ENCODE measurements at regions not wholly inside any gene's neighbourhood (a gene's known extent, or its start where the extent isn't known, plus 50 kb on each side); places are given as distances from the start of the nearest gene placed in this dataset.

DNA sequence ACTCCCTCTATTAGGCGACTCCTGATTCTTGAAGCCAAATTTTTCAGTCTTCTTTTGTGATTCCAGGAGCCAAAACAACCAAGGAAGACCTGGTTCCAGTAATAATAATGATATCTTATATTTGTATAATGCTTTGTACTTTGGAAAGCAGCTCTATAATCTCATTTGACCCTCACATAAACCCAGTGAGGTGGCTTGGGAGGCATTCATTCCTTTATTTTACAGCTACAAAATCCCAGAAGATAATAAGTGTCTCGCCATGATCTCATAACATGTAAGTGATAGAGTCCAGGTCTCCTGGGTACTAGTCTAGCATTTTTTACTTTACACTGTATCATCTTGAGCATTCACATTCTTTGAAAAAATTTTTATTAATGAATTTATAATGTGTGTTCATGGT is 143.1 kb downstream of the ACTBL2 start:
- TF ChIP-seq POLR2A (IDR thresholded peaks at IDR 0.05) = no peak
- TF ChIP-seq POLR2AphosphoS5 (IDR thresholded peaks at IDR 0.05) = no peak

Measured in prostate gland (tissue), 1 donor.